Astrocyte of the cerebellum (primary cell): ENCODE measurements at regions not wholly inside any gene's neighbourhood (a gene's known extent, or its start where the extent isn't known, plus 50 kb on each side); places are given as distances from the start of the nearest gene placed in this dataset.

Experiments used
- DNase-seq: peaks from one replicate; pipeline ENCODE4 v3.0.0-alpha.2; 2011; ENCODE audit warnings: low read depth
- H3K4me3 ChIP-seq: 2 replicates; pipeline ENCODE4 v1.5.1; 2011; ENCODE audit warnings: mild to moderate bottlenecking, low read depth, low read length, moderate library complexity
- in situ Hi-C: cut with HindIII; loops from 2 replicates; pipeline ENCODE4 v1.10.0; 2017; ENCODE audit warnings: low sequenced_read_pairs
- TF ChIP-seq, protein P1 (sequence below): IDR thresholded peaks from 2 replicates; pipeline ENCODE4 v1.5.1; 2012; ENCODE audit warnings: low read length, low read depth, moderate library complexity, mild to moderate bottlenecking; ENCODE audit errors: missing control alignments

DNA sequence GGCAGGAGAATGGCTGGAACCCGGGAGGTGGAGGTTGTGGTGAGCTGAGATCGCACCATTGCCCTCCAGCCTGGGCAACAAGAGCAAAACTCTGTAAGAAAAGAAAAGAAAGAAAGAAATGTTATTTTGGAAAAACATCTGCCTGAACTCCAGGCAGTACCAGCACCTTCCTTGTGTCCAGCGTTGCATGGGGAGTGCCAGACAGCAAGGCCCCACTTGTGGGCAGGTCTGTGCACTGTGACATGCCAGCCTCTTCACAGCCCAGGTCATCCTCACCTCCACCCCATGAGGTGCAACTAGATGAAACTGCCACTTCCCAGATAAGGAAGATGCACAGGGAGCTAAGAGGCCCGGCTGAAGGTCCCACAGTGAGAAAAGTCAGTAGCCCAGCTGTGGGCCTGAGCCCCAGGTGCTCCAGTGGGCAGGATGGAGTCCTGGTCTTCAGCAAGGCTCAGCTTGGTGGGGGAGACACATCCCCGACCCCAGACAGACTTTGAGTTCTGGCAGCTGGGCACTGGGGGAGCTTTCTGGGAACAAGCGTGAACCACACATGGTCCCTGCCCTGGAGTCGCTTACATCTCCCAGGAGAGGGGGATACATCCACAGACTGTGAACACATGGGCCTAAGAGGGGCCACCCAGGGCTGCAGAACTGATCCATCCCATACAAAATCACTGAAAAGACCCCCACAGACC is 146.9 kb upstream of the IER5L start:
- no peak overlapping the region for H3K4me3 ChIP-seq
- no peak for DNase-seq
- TF ChIP-seq, protein P1, sequence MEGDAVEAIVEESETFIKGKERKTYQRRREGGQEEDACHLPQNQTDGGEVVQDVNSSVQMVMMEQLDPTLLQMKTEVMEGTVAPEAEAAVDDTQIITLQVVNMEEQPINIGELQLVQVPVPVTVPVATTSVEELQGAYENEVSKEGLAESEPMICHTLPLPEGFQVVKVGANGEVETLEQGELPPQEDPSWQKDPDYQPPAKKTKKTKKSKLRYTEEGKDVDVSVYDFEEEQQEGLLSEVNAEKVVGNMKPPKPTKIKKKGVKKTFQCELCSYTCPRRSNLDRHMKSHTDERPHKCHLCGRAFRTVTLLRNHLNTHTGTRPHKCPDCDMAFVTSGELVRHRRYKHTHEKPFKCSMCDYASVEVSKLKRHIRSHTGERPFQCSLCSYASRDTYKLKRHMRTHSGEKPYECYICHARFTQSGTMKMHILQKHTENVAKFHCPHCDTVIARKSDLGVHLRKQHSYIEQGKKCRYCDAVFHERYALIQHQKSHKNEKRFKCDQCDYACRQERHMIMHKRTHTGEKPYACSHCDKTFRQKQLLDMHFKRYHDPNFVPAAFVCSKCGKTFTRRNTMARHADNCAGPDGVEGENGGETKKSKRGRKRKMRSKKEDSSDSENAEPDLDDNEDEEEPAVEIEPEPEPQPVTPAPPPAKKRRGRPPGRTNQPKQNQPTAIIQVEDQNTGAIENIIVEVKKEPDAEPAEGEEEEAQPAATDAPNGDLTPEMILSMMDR: no peak
- in situ Hi-C loops: loop anchor here (5.0 kb wide), 1 partner anchor 43 kb away; no protein-coding TSS in a partner anchor

DNA sequence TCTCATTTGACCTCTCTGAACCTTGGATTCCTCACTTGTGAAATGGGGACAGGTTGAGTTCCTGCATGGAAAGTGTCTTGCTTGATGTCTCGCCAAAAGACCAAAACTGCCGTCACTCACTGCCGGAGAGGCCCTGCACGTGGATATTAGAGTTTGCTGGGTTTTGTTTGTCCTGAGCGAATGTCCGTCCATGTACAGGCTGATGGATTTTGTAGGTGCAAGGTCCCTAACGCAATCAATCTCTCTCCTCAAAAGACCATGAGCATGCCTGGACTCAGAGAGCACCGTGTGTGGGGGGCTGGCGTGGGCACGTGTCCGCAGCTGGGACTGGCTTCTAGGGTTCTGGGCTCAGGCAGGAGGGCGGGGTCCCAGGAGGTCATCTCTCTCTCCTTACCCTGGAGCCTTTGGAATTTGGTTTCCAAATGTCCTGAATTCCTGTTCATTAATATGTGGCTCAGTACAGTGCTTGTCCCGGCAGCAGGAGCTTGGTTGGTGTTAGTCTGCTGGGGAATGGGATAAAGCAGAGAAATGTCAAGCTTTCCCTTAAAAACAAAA is 146.0 kb upstream of the IER5L start:
- DNase-seq: no peak
- TF ChIP-seq, protein P1: no peak
- in situ Hi-C loops: loop anchor here (5.0 kb wide), 1 partner anchor 42 kb away; no protein-coding TSS in a partner anchor
- H3K4me3 ChIP-seq: no peak overlapping the region

DNA sequence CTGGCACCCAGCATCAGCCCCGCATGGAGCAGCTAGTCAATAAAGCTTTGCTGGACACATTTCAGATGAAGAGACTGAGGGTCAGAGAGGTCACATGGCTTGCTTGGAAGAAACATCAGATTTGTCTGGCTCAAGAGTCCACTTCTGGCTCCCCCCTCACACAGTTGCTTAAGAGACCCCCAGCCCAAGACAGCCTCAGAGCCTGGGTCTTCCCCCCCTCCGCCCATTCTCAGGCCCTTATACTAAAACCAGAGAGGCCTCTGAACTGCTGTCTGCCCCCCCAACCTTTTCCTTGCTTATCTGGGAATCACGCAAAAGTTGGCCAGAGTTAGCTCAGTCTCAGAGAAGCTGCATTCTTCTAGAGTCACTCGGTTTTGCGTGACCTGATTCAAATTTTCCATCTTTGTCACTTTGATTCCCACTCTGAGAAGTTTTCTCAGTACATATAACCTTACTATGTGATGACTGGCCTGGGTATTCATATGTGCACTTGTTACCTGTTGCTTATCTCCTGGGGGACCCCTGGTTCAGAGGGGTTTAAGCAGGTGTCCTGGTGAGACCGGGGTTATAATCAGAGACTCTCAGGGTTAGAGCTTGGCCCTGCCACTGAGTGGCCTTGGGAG is 145.4 kb upstream of the IER5L start:
- TF ChIP-seq, protein P1: no peak
- DNase-seq: no peak
- no peak overlapping the region for H3K4me3 ChIP-seq
- in situ Hi-C loops: loop anchor here (5.0 kb wide), 1 partner anchor 41 kb away; no protein-coding TSS in a partner anchor

DNA sequence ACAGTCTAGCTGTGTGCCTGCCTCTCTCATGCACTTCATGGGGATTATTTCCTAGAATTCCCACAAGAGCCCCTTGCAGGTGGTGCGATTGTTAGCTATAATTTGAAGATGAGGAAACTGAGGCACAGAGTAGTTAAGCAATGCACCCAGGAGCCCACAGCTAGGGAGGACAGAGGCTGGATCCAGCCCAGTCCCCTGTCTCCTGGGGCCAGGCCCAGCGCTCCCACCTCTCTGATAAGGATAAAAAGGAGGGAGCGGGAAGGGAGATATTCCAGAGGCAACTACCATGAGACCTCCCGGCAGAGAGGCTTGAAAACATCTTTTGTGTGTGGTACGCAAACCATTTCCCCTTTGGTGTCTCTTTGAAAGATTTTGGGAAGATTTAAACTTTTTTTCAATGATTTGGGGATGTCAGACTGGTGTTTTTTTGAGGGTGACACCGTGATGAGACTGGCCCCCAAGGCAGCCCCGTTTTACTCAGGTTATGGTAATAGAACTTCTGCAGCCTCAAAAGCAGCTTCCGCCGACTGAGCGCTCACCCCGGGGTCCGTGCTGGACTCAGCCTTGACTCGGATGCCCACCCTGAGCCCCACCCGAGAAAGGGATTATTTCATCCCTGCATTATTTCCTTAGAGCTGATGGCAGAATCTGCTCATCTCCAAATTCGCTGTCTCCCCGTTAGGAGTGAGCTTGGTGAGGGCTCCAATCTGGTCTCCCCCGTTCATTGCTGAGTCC is 144.7 kb upstream of the IER5L start:
- TF ChIP-seq, protein P1: no peak
- no peak for DNase-seq
- H3K4me3 ChIP-seq: no peak overlapping the region
- in situ Hi-C loops: loop anchor here (5.0 kb wide), 1 partner anchor 41 kb away; no protein-coding TSS in a partner anchor

DNA sequence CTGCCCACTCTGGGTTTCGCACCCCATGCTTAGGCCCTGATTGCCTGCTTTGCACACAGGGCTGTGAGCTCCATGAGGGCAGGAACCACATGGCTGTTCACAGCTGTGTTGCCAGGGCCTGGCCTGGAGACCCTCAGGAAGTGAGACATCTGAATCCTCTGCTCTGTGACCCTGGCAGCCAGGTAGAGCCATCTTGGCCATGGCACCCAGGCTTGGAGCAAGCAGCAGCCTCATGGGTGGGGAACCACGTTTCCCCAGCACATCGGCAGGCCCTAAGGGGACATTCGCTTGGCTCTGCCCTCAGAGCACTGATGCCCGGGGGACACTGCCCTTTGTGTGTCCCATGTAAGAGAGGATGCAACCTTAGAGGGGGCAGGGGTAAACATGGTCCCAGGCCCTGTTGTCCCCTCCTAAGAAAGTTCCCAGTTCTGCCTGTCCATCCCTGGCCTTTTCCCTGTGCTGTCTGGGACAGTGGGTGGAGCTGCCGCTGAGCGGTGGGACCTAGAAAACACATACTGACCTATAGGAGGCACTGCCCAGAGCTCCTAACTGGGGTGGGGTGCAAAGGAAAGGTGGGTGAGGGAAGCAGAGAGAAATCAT is 144.1 kb upstream of the IER5L start:
- DNase-seq: no peak
- H3K4me3 ChIP-seq: no peak overlapping the region
- TF ChIP-seq, protein P1: no peak
- in situ Hi-C loops: loop anchor here (5.0 kb wide), 1 partner anchor 40 kb away; no protein-coding TSS in a partner anchor
